DND-41 (cell line): ENCODE measurements at regions not wholly inside any gene's neighbourhood (a gene's known extent, or its start where the extent isn't known, plus 50 kb on each side); places are given as distances from the start of the nearest gene placed in this dataset.

ENCODE experiments used
- ATAC-seq: fragments of 200-7000 bp; cut with Tn5 transposase; 3 replicates; pipeline ENCODE4 v1.9.1; 2021; ENCODE audit warnings: low read depth; ENCODE audit not compliant: insufficient read depth
- DNase-seq: peaks from one replicate; pipeline ENCODE4 v3.0.0-alpha.2; 2020
- H2AFZ ChIP-seq: 2 replicates; pipeline ENCODE4 v1.6.0; 2012; ENCODE audit warnings: low read depth, low read length
- H3K27ac ChIP-seq: 2 replicates; pipeline ENCODE4 v1.5.1; 2012; ENCODE audit warnings: low read length, inconsistent platforms
- H3K27me3 ChIP-seq: fragments of 200-600 bp; sonication (generic); 2 replicates; pipeline ENCODE4 v1.6.0; 2012; ENCODE audit warnings: low read length, mild to moderate bottlenecking, inconsistent platforms; ENCODE audit not compliant: insufficient read depth, poor library complexity
- H3K36me3 ChIP-seq: 2 replicates; pipeline ENCODE4 v1.5.1; 2012; ENCODE audit warnings: low read length, inconsistent platforms; ENCODE audit not compliant: insufficient read depth
- H3K4me1 ChIP-seq: 2 replicates; pipeline ENCODE4 v1.5.1; 2012; ENCODE audit warnings: mild to moderate bottlenecking, low read length; ENCODE audit not compliant: insufficient read depth
- H3K4me2 ChIP-seq: 2 replicates; pipeline ENCODE4 v1.6.0; 2012; ENCODE audit warnings: mild to moderate bottlenecking, moderate library complexity, low read length, inconsistent platforms; ENCODE audit not compliant: insufficient read depth
- H3K4me3 ChIP-seq, 2 experiments: fragments of 200-600 bp in 1 of 2; shearing (Covaris generic) in 1 of 2; 2 replicates each; pipeline ENCODE4 v1.5.1; 2012 to 2016; ENCODE audit warnings: inconsistent platforms in 2 of 2, low read length in 2 of 2, mild to moderate bottlenecking in 2 of 2, low read depth in 1 of 2, moderate library complexity in 1 of 2
- H3K79me2 ChIP-seq: 2 replicates; pipeline ENCODE4 v1.6.0; 2012; ENCODE audit warnings: low read length, inconsistent platforms; ENCODE audit not compliant: insufficient read depth
- H3K9ac ChIP-seq: 2 replicates; pipeline ENCODE4 v1.6.0; 2012; ENCODE audit warnings: low read depth, mild to moderate bottlenecking, inconsistent platforms, low read length, moderate library complexity
- H3K9me3 ChIP-seq: 2 replicates; pipeline ENCODE4 v1.5.1; 2012; ENCODE audit warnings: low read length, moderate library complexity, mild to moderate bottlenecking, inconsistent platforms; ENCODE audit not compliant: insufficient read depth, severe bottlenecking
- H4K20me1 ChIP-seq: 2 replicates; pipeline ENCODE4 v1.6.0; 2012; ENCODE audit warnings: low read length; ENCODE audit not compliant: insufficient read depth
- EZH2 ChIP-seq: IDR thresholded peaks from 3 replicates; pipeline ENCODE4 v1.6.1; 2012; ENCODE audit warnings: borderline replicate concordance, low read depth, mild to moderate bottlenecking, moderate library complexity, low read length, inconsistent platforms; ENCODE audit not compliant: severe bottlenecking
- TF ChIP-seq, protein P1 (sequence below): IDR thresholded peaks from 2 replicates; pipeline ENCODE4 v1.5.1; 2012; ENCODE audit warnings: borderline replicate concordance, low read length, moderate library complexity, mild to moderate bottlenecking; ENCODE audit not compliant: poor library complexity, severe bottlenecking; ENCODE audit errors: extremely low read depth

DNA sequence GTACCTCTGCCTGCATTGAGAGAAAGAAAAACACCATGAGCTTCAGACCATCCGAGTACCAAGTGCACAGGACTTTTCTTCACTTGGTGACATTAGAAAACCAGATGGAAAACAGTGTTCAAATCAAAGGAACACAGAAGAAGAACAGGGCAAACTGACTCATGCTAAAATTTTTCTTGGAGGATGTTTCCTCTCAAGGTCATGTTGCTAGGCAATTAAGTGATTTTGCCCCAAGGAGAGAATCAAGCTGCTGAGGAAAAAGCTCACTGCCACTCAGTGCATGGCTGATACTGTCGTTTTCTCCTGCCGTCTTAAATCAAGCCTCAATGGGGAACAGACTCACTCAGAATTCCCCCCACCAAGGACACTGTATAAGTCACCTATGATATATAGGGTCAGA lies 57.9 kb upstream of the SIMC1 start:
- Histone ChIP-seq H3K4me2 (no peak overlapping the region), H3K4me1 (no peaks in the 10 kb centered on the region)
- no peak for TF ChIP-seq EZH2
- TF ChIP-seq, protein P1, sequence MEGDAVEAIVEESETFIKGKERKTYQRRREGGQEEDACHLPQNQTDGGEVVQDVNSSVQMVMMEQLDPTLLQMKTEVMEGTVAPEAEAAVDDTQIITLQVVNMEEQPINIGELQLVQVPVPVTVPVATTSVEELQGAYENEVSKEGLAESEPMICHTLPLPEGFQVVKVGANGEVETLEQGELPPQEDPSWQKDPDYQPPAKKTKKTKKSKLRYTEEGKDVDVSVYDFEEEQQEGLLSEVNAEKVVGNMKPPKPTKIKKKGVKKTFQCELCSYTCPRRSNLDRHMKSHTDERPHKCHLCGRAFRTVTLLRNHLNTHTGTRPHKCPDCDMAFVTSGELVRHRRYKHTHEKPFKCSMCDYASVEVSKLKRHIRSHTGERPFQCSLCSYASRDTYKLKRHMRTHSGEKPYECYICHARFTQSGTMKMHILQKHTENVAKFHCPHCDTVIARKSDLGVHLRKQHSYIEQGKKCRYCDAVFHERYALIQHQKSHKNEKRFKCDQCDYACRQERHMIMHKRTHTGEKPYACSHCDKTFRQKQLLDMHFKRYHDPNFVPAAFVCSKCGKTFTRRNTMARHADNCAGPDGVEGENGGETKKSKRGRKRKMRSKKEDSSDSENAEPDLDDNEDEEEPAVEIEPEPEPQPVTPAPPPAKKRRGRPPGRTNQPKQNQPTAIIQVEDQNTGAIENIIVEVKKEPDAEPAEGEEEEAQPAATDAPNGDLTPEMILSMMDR = no peak

DNA sequence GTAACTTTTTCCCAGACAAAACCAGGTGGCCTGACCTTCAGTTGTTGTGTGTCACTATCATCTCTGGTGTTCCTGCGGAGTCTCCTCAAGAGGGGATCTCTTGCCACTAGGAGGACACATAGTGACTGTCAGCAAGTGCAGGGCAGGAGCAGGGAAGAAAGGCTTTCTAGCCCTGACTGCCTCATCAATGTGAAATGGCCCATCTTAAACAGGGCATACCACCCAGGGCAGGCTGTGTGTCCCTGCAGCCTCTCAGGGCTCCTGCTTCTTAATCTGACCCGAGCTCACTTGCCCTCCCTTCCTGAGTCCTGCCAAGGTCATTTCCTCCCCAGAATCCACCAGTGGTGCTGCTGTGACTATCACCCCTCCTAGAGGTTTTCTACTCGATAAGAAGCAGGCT lies 57.4 kb upstream of the SIMC1 start:
- no peak overlapping the region for H2AFZ ChIP-seq
- no peaks in the 10 kb centered on the region for H3K36me3 ChIP-seq
- no peak overlapping the region for H3K27ac ChIP-seq
- no peak overlapping the region for H3K4me2 ChIP-seq
- no peak overlapping the region for H3K9ac ChIP-seq
- ATAC-seq (no peak), DNase-seq (no peak)
- no peak for TF ChIP-seq EZH2
- TF ChIP-seq, protein P1 = no peak
- no peaks in the 10 kb centered on the region for H3K4me1 ChIP-seq
- H3K79me2 ChIP-seq = no peaks in the 10 kb centered on the region
- peaks cover 31% of the 10 kb centered on the region for H3K27me3 ChIP-seq
- no peaks in the 10 kb centered on the region for H3K9me3 ChIP-seq
- H4K20me1 ChIP-seq = no peaks in the 10 kb centered on the region
- H3K4me3 ChIP-seq = no peak overlapping the region

More for the DNA sequence above, 57.9 kb upstream of the SIMC1 start:
- Histone ChIP-seq H3K36me3 (no peaks in the 10 kb centered on the region), H4K20me1 (no peaks in the 10 kb centered on the region), H3K9ac (no peak overlapping the region), H3K27me3 (peaks cover 31% of the 10 kb centered on the region), H3K4me3 (no peak overlapping the region), H3K79me2 (no peaks in the 10 kb centered on the region), H3K9me3 (no peaks in the 10 kb centered on the region), H3K27ac (no peak overlapping the region), H2AFZ (no peak overlapping the region)
- no peak for ATAC-seq
- DNase-seq = no peak

DNA sequence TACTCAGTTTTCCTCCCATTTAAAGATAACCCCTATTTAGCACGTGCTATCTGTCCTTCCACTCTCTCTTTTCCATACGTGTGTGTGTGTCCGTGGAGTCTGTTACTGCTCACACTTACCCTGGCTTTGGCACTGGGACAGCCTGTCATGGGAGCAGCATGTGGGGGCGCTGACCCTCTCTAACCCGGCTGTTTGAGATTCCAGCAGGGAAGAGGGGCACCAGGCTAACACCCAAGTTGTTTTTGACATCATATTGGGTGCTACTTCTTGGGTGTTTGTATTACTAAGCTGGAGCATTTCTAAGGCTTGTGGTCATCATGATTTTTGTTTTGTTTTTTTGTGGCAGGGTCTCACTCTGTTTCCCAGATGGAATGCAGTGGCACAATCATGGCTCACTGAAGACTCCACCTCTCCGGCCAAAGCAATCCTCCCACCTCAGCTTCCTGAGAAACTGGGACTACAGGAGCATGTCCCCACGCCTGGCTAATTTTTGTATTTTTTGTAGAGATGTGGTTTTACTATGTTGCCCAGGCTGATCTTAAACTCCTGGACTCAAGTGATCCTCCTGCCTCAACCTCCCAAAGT lies 56.9 kb upstream of the SIMC1 start:
- no peak overlapping the region for H3K4me2 ChIP-seq

More for the DNA sequence above, 56.9 kb upstream of the SIMC1 start:
- H2AFZ ChIP-seq = no peak overlapping the region
- H4K20me1 ChIP-seq = no peaks in the 10 kb centered on the region
- H3K9me3 ChIP-seq = no peaks in the 10 kb centered on the region
- DNase-seq (no peak), ATAC-seq (no peak)
- no peak overlapping the region for H3K9ac ChIP-seq
- no peak overlapping the region for H3K27ac ChIP-seq
- H3K36me3 ChIP-seq = no peaks in the 10 kb centered on the region
- no peak for TF ChIP-seq EZH2
- TF ChIP-seq, protein P1 = no peak
- no peak overlapping the region for H3K4me3 ChIP-seq
- H3K27me3 ChIP-seq = peaks cover 28% of the 10 kb centered on the region
- no peaks in the 10 kb centered on the region for H3K4me1 ChIP-seq
- no peaks in the 10 kb centered on the region for H3K79me2 ChIP-seq
